ENCODE measurements at regions not wholly inside any gene's neighbourhood (a gene's known extent, or its start where the extent isn't known, plus 50 kb on each side); places are given as distances from the start of the nearest gene placed in this dataset.

GRCh38 chr4:30866346-30866745 lies 146.2 kb downstream of the PCDH7 start:
- TF ChIP-seq POLR2AphosphoS5 (IDR thresholded peaks at IDR 0.05) (no peak), CTCF (IDR thresholded peaks at IDR 0.05) (no peak), POLR2A (IDR thresholded peaks at IDR 0.05) (no peak)
